DND-41 (cell line): ENCODE measurements at regions not wholly inside any gene's neighbourhood (a gene's known extent, or its start where the extent isn't known, plus 50 kb on each side); places are given as distances from the start of the nearest gene placed in this dataset.
A peak's percentile ranks its signal among the peaks of the same experiment; 100 is the strongest.

Experiments used
- ATAC-seq: fragments of 200-7000 bp; cut with Tn5 transposase; 3 replicates; pipeline ENCODE4 v1.9.1; 2021; ENCODE audit warnings: low read depth; ENCODE audit not compliant: insufficient read depth
- DNase-seq: peaks from one replicate; pipeline ENCODE4 v3.0.0-alpha.2; 2020
- H2AFZ ChIP-seq: 2 replicates; pipeline ENCODE4 v1.6.0; 2012; ENCODE audit warnings: low read depth, low read length
- H3K27ac ChIP-seq: 2 replicates; pipeline ENCODE4 v1.5.1; 2012; ENCODE audit warnings: low read length, inconsistent platforms
- H3K27me3 ChIP-seq: fragments of 200-600 bp; sonication (generic); 2 replicates; pipeline ENCODE4 v1.6.0; 2012; ENCODE audit warnings: low read length, mild to moderate bottlenecking, inconsistent platforms; ENCODE audit not compliant: insufficient read depth, poor library complexity
- H3K36me3 ChIP-seq: 2 replicates; pipeline ENCODE4 v1.5.1; 2012; ENCODE audit warnings: low read length, inconsistent platforms; ENCODE audit not compliant: insufficient read depth
- H3K4me1 ChIP-seq: 2 replicates; pipeline ENCODE4 v1.5.1; 2012; ENCODE audit warnings: mild to moderate bottlenecking, low read length; ENCODE audit not compliant: insufficient read depth
- H3K4me2 ChIP-seq: 2 replicates; pipeline ENCODE4 v1.6.0; 2012; ENCODE audit warnings: mild to moderate bottlenecking, moderate library complexity, low read length, inconsistent platforms; ENCODE audit not compliant: insufficient read depth
- H3K4me3 ChIP-seq, 2 experiments: fragments of 200-600 bp in 1 of 2; shearing (Covaris generic) in 1 of 2; 2 replicates each; pipeline ENCODE4 v1.5.1; 2012 to 2016; ENCODE audit warnings: inconsistent platforms in 2 of 2, low read length in 2 of 2, mild to moderate bottlenecking in 2 of 2, low read depth in 1 of 2, moderate library complexity in 1 of 2
- H3K79me2 ChIP-seq: 2 replicates; pipeline ENCODE4 v1.6.0; 2012; ENCODE audit warnings: low read length, inconsistent platforms; ENCODE audit not compliant: insufficient read depth
- H3K9ac ChIP-seq: 2 replicates; pipeline ENCODE4 v1.6.0; 2012; ENCODE audit warnings: low read depth, mild to moderate bottlenecking, inconsistent platforms, low read length, moderate library complexity
- H3K9me3 ChIP-seq: 2 replicates; pipeline ENCODE4 v1.5.1; 2012; ENCODE audit warnings: low read length, moderate library complexity, mild to moderate bottlenecking, inconsistent platforms; ENCODE audit not compliant: insufficient read depth, severe bottlenecking
- H4K20me1 ChIP-seq: 2 replicates; pipeline ENCODE4 v1.6.0; 2012; ENCODE audit warnings: low read length; ENCODE audit not compliant: insufficient read depth
- EZH2 ChIP-seq: IDR thresholded peaks from 3 replicates; pipeline ENCODE4 v1.6.1; 2012; ENCODE audit warnings: borderline replicate concordance, low read depth, mild to moderate bottlenecking, moderate library complexity, low read length, inconsistent platforms; ENCODE audit not compliant: severe bottlenecking
- TF ChIP-seq, protein P1 (sequence below): IDR thresholded peaks from 2 replicates; pipeline ENCODE4 v1.5.1; 2012; ENCODE audit warnings: borderline replicate concordance, low read length, moderate library complexity, mild to moderate bottlenecking; ENCODE audit not compliant: poor library complexity, severe bottlenecking; ENCODE audit errors: extremely low read depth

- Histone ChIP-seq H3K4me3 (no peak overlapping the region), H3K4me2 (no peak overlapping the region), H3K9me3 (no peaks in the 10 kb centered on the region), H3K36me3 (no peaks in the 10 kb centered on the region), H3K27ac (no peak overlapping the region), H4K20me1 (no peaks in the 10 kb centered on the region), H3K79me2 (no peaks in the 10 kb centered on the region), H3K27me3 (no peaks in the 10 kb centered on the region), H3K4me1 (no peaks in the 10 kb centered on the region), H3K9ac (no peak overlapping the region), H2AFZ (no peak overlapping the region)
- ATAC-seq (no peak), DNase-seq (no peak)
- no peak for TF ChIP-seq EZH2
- TF ChIP-seq, protein P1, sequence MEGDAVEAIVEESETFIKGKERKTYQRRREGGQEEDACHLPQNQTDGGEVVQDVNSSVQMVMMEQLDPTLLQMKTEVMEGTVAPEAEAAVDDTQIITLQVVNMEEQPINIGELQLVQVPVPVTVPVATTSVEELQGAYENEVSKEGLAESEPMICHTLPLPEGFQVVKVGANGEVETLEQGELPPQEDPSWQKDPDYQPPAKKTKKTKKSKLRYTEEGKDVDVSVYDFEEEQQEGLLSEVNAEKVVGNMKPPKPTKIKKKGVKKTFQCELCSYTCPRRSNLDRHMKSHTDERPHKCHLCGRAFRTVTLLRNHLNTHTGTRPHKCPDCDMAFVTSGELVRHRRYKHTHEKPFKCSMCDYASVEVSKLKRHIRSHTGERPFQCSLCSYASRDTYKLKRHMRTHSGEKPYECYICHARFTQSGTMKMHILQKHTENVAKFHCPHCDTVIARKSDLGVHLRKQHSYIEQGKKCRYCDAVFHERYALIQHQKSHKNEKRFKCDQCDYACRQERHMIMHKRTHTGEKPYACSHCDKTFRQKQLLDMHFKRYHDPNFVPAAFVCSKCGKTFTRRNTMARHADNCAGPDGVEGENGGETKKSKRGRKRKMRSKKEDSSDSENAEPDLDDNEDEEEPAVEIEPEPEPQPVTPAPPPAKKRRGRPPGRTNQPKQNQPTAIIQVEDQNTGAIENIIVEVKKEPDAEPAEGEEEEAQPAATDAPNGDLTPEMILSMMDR: no peak
Measured at GRCh38 chr10:90650858-90651257, 207.0 kb downstream of the HTR7 start.

- no peak overlapping the region for H3K4me3 ChIP-seq
- no peaks in the 10 kb centered on the region for H3K27me3 ChIP-seq
- DNase-seq (no peak), ATAC-seq (no peak)
- no peak overlapping the region for H2AFZ ChIP-seq
- no peaks in the 10 kb centered on the region for H3K4me1 ChIP-seq
- no peak overlapping the region for H3K4me2 ChIP-seq
- no peaks in the 10 kb centered on the region for H4K20me1 ChIP-seq
- H3K9me3 ChIP-seq: no peaks in the 10 kb centered on the region
- TF ChIP-seq, protein P1: peak; percentile 34
- TF ChIP-seq EZH2: no peak
- no peaks in the 10 kb centered on the region for H3K79me2 ChIP-seq
- H3K27ac ChIP-seq: no peak overlapping the region
- no peak overlapping the region for H3K9ac ChIP-seq
- no peaks in the 10 kb centered on the region for H3K36me3 ChIP-seq
Measured at GRCh38 chr10:90652519-90652918, 205.3 kb downstream of the HTR7 start.

DNA sequence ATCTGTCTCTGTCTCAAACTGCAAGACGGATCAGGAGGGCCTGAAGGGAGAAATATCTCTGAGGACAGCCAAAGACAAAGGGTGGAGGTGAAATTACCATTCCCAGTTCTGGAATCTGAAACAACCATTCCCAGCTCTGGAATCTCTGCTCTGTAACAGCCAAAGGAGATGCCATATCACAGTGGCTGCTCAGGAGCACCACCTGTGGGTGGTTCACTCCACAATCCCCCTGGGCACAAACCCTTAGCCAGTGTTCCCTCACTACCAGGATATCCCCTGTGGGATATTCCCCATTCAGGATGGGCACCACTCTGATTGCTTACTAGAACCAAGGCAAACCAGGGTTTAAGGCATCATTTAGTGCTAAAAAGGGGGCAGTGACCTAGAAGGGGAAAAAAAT, 199.0 kb downstream of the HTR7 start:
- Histone ChIP-seq H4K20me1 (no peaks in the 10 kb centered on the region), H3K4me2 (no peak overlapping the region), H3K9ac (no peak overlapping the region), H2AFZ (no peak overlapping the region), H3K4me1 (no peaks in the 10 kb centered on the region), H3K27ac (no peak overlapping the region), H3K79me2 (no peaks in the 10 kb centered on the region), H3K9me3 (no peaks in the 10 kb centered on the region), H3K36me3 (no peaks in the 10 kb centered on the region), H3K4me3 (no peak overlapping the region), H3K27me3 (no peaks in the 10 kb centered on the region)
- DNase-seq (no peak), ATAC-seq (no peak)
- TF ChIP-seq EZH2: no peak
- TF ChIP-seq, protein P1: peak; percentile 17
